Mesothelial cell of epicardium (in vitro differentiated cells): ENCODE measurements at regions not wholly inside any gene's neighbourhood (a gene's known extent, or its start where the extent isn't known, plus 50 kb on each side); places are given as distances from the start of the nearest gene placed in this dataset.

ENCODE experiments used
- DNase-seq, 2 experiments: peaks; one replicate each; pipeline ENCODE4 v3.0.0; 2021; ENCODE audit warnings: low spot score in 2 of 2; ENCODE audit not compliant: unreplicated experiment in 2 of 2
- H3K27ac Mint-ChIP-seq: 2 replicates; pipeline ENCODE4 v1.8.0; 2021; ENCODE audit warnings: mixed read lengths
- H3K27me3 Mint-ChIP-seq: 2 replicates; pipeline ENCODE4 v1.8.0; 2021; ENCODE audit warnings: low read depth, mixed read lengths
- H3K36me3 Mint-ChIP-seq: 2 replicates; pipeline ENCODE4 v1.8.0; 2021; ENCODE audit warnings: mixed read lengths
- H3K4me1 Mint-ChIP-seq: 2 replicates; pipeline ENCODE4 v1.8.0; 2021; ENCODE audit warnings: mixed read lengths
- H3K4me3 Mint-ChIP-seq: 2 replicates; pipeline ENCODE4 v1.8.0; 2021; ENCODE audit warnings: mild to moderate bottlenecking, moderate library complexity, mixed read lengths
- H3K9me3 Mint-ChIP-seq: 2 replicates; pipeline ENCODE4 v1.8.0; 2021; ENCODE audit warnings: mixed read lengths
- TF ChIP-seq, protein P1 (sequence below): fragments of 200-600 bp; sonication (generic); IDR thresholded peaks from one replicate; pipeline ENCODE4 v1.5.0; 2021; ENCODE audit warnings: antibody characterized with exemption; ENCODE audit not compliant: unreplicated experiment

DNA sequence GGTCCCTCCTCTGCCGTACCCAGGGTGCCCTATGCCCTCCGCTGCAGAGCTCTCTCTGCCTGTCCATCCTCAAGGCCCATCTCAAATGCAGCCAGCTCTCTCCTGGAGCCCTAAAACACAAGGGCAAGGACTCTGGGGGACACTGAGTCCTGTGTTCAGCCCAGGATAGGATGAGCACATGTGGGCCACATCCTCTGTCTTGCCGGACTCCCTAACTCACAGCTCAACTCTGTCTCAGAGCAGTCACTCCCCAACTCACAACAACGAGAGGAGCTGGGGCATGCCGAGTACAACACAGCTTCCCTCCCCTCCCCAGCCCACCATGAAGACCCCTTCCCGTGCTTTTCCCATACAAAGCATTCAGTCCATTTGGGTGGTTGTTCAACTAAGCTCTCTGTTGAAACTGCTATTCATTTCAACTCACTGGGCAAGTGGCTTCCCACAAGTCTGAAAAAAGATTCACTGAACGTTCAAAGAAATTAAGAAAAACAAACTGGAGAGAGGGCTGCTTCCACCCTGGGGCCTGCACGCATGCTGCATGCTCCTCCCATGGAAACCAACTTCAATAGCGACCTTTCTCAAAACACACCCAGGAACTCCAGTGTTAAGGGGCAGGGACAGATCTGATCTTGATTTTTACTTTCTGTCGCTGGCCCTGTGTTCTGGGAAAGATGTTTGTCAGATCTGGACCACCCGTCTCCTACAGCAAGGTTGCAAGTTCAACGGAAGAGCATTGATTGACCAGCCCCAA, 124.3 kb upstream of the IGF1R start:
- no peak overlapping the region for H3K4me3 Mint-ChIP-seq
- H3K4me1 Mint-ChIP-seq = peaks cover 8% of the 10 kb centered on the region
- peaks cover 4% of the 10 kb centered on the region for H3K27me3 Mint-ChIP-seq
- H3K27ac Mint-ChIP-seq = peak overlapping the region; percentile 44
- TF ChIP-seq, protein P1, sequence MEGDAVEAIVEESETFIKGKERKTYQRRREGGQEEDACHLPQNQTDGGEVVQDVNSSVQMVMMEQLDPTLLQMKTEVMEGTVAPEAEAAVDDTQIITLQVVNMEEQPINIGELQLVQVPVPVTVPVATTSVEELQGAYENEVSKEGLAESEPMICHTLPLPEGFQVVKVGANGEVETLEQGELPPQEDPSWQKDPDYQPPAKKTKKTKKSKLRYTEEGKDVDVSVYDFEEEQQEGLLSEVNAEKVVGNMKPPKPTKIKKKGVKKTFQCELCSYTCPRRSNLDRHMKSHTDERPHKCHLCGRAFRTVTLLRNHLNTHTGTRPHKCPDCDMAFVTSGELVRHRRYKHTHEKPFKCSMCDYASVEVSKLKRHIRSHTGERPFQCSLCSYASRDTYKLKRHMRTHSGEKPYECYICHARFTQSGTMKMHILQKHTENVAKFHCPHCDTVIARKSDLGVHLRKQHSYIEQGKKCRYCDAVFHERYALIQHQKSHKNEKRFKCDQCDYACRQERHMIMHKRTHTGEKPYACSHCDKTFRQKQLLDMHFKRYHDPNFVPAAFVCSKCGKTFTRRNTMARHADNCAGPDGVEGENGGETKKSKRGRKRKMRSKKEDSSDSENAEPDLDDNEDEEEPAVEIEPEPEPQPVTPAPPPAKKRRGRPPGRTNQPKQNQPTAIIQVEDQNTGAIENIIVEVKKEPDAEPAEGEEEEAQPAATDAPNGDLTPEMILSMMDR = no peak
- H3K36me3 Mint-ChIP-seq = no peaks in the 10 kb centered on the region
- no peaks in the 10 kb centered on the region for H3K9me3 Mint-ChIP-seq
- no peak for DNase-seq

- H3K36me3 Mint-ChIP-seq = no peaks in the 10 kb centered on the region
- no peak for DNase-seq
- TF ChIP-seq, protein P1 = no peak
- H3K9me3 Mint-ChIP-seq = no peaks in the 10 kb centered on the region
- H3K27ac Mint-ChIP-seq = no peak overlapping the region
- H3K27me3 Mint-ChIP-seq = peaks cover 10% of the 10 kb centered on the region
- peaks cover 4% of the 10 kb centered on the region for H3K4me1 Mint-ChIP-seq
- H3K4me3 Mint-ChIP-seq = no peak overlapping the region
Observed at GRCh38 chr15:98524838-98525660, 123.3 kb upstream of the IGF1R start.

- Mint-ChIP-seq H3K4me3 (no peak overlapping the region), H3K4me1 (peaks cover 4% of the 10 kb centered on the region)
- DNase-seq = no peak
Observed at GRCh38 chr15:98525661-98526001, 122.7 kb upstream of the IGF1R start.

DNA sequence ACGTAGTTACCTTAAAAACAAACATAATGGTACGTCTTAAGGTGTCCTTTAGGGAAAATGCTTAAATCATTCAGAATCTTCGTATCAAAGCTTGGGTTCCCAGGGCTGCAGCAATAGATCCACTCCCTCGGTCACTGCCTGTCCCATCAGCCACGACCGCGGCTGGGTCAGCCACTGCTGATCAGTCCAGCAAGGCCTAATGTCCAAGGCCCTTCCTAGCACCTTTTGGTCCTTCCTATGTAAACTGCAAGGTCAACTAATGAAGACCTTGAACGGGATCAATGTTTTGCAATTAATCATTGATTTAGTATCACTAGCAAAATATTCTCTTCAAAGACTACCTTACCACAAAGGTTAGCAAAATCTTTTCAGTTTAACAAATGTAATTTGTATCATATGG, 122.2 kb upstream of the IGF1R start:
- no peak overlapping the region for H3K27ac Mint-ChIP-seq
- no peak for DNase-seq
- H3K36me3 Mint-ChIP-seq = no peaks in the 10 kb centered on the region
- H3K27me3 Mint-ChIP-seq = peaks cover 17% of the 10 kb centered on the region
- TF ChIP-seq, protein P1 = no peak
- peaks cover 4% of the 10 kb centered on the region for H3K4me1 Mint-ChIP-seq
- no peaks in the 10 kb centered on the region for H3K9me3 Mint-ChIP-seq
- H3K4me3 Mint-ChIP-seq = no peak overlapping the region

More at GRCh38 chr15:98525661-98526001, 122.7 kb upstream of the IGF1R start:
- TF ChIP-seq, protein P1 = no peak
- Mint-ChIP-seq H3K36me3 (no peaks in the 10 kb centered on the region), H3K27me3 (peaks cover 12% of the 10 kb centered on the region), H3K27ac (peak overlapping the region; percentile 83), H3K9me3 (no peaks in the 10 kb centered on the region)

GRCh38 chr15:98528046-98528725, 120.2 kb upstream of the IGF1R start:
- Mint-ChIP-seq H3K4me1 (peaks cover 4% of the 10 kb centered on the region), H3K36me3 (no peaks in the 10 kb centered on the region), H3K9me3 (no peaks in the 10 kb centered on the region)

More at GRCh38 chr15:98528046-98528725, 120.2 kb upstream of the IGF1R start:
- H3K27me3 Mint-ChIP-seq = peaks cover 19% of the 10 kb centered on the region
- no peak for DNase-seq
- TF ChIP-seq, protein P1 = no peak
- H3K4me3 Mint-ChIP-seq = no peak overlapping the region
- H3K27ac Mint-ChIP-seq = no peak overlapping the region
